Progenitor cell of endocrine pancreas (in vitro differentiated cells): ENCODE measurements at regions not wholly inside any gene's neighbourhood (a gene's known extent, or its start where the extent isn't known, plus 50 kb on each side); places are given as distances from the start of the nearest gene placed in this dataset.

Experiments
- DNase-seq: peaks from one replicate; pipeline ENCODE4 v3.0.0; 2021; ENCODE audit warnings: low spot score; ENCODE audit not compliant: unreplicated experiment
- H3K27ac Mint-ChIP-seq: 2 replicates; pipeline ENCODE4 v1.8.0; 2021; ENCODE audit warnings: mild to moderate bottlenecking, moderate library complexity, mixed read lengths
- H3K27me3 Mint-ChIP-seq: 2 replicates; pipeline ENCODE4 v1.8.0; 2021; ENCODE audit warnings: mixed read lengths
- H3K36me3 Mint-ChIP-seq: 2 replicates; pipeline ENCODE4 v1.8.0; 2022; ENCODE audit warnings: mixed read lengths; ENCODE audit not compliant: insufficient read depth
- H3K4me1 Mint-ChIP-seq: 2 replicates; pipeline ENCODE4 v1.8.0; 2021; ENCODE audit warnings: low read depth, mixed read lengths
- H3K4me3 Mint-ChIP-seq: 2 replicates; pipeline ENCODE4 v1.8.0; 2021; ENCODE audit warnings: low read depth, mild to moderate bottlenecking, moderate library complexity, mixed read lengths
- H3K9me3 Mint-ChIP-seq: 2 replicates; pipeline ENCODE4 v1.8.0; 2021; ENCODE audit warnings: low read depth, mixed read lengths
- TF ChIP-seq, protein P1 (sequence below): fragments of 200-600 bp; sonication (generic); IDR thresholded peaks from one replicate; pipeline ENCODE4 v1.5.0; 2021; ENCODE audit warnings: antibody characterized with exemption, mild to moderate bottlenecking; ENCODE audit not compliant: unreplicated experiment

DNA sequence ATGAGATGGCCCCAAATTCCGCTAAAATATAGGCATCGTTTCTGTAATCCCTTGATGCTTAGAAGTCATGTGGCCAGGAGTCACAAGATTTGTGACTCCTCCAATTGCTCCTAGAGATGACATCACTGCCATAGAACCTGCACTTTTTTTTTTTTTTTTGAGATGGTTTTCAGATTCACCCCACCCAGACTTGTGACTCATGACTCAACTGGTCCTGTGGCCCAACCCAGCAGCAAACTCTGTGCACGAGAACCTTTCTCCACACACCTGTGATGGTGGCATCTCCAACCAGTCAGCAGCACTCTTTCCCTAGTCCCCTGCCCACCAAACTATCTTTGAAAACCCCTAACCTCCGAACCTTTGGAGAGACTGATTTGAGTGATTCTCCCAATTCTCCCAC is 414.0 kb downstream of the MED10 start:
- peaks cover 4% of the 10 kb centered on the region for H3K27me3 Mint-ChIP-seq

DNA sequence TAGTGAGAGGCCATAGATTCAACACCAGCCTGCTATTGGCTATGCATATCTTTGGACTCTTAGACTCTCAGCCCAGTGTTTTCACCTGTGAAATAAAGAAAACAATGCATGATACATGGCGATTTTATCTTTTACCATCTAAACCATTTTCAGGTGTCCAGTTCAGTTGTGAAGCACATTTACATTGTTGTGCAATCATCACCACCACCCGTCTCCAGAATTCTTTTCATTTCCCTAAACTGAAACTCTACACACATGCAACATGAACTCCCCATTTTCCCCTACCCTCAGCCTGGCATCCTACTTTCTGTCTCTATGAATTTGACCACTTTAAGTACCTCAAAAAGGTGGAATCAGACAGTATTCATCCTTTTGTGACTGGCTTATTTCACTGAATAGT is 420.6 kb downstream of the MED10 start:
- H3K9me3 Mint-ChIP-seq, result peaks cover 13% of the 10 kb centered on the region
- DNase-seq, result no peak

More for the DNA sequence above, 414.0 kb downstream of the MED10 start:
- Mint-ChIP-seq H3K4me3 (no peak overlapping the region), H3K36me3 (no peaks in the 10 kb centered on the region), H3K9me3 (peaks cover 12% of the 10 kb centered on the region), H3K4me1 (no peaks in the 10 kb centered on the region), H3K27ac (no peak overlapping the region)
- no peak for DNase-seq
- TF ChIP-seq, protein P1, sequence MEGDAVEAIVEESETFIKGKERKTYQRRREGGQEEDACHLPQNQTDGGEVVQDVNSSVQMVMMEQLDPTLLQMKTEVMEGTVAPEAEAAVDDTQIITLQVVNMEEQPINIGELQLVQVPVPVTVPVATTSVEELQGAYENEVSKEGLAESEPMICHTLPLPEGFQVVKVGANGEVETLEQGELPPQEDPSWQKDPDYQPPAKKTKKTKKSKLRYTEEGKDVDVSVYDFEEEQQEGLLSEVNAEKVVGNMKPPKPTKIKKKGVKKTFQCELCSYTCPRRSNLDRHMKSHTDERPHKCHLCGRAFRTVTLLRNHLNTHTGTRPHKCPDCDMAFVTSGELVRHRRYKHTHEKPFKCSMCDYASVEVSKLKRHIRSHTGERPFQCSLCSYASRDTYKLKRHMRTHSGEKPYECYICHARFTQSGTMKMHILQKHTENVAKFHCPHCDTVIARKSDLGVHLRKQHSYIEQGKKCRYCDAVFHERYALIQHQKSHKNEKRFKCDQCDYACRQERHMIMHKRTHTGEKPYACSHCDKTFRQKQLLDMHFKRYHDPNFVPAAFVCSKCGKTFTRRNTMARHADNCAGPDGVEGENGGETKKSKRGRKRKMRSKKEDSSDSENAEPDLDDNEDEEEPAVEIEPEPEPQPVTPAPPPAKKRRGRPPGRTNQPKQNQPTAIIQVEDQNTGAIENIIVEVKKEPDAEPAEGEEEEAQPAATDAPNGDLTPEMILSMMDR, result no peak

DNA sequence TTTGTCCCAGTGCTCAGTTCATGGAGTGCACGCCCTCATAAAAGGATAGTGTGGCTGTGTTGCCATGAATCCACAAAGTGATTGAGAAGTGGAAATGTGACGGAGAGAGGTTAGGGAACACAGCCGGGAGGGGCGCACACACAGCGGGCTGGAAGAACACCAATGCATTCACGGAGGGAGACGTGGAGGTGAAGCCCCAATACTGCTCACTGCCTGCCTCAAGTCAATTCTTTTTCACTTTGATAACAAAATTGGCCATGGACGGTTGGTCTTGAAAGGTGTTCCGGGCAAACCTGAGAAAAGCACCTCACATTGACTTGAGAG is 424.1 kb downstream of the MED10 start:
- peaks cover 10% of the 10 kb centered on the region for H3K9me3 Mint-ChIP-seq
- TF ChIP-seq, protein P1, result no peak
- no peaks in the 10 kb centered on the region for H3K4me1 Mint-ChIP-seq
- peaks cover 52% of the 10 kb centered on the region for H3K27me3 Mint-ChIP-seq
- H3K36me3 Mint-ChIP-seq, result no peaks in the 10 kb centered on the region
- H3K27ac Mint-ChIP-seq, result no peak overlapping the region
- no peak overlapping the region for H3K4me3 Mint-ChIP-seq
- DNase-seq, result no peak

More for the DNA sequence above, 420.6 kb downstream of the MED10 start:
- Mint-ChIP-seq H3K36me3 (no peaks in the 10 kb centered on the region), H3K4me3 (no peak overlapping the region), H3K27me3 (peaks cover 40% of the 10 kb centered on the region), H3K4me1 (no peaks in the 10 kb centered on the region), H3K27ac (no peak overlapping the region)
- TF ChIP-seq, protein P1, result no peak

DNA sequence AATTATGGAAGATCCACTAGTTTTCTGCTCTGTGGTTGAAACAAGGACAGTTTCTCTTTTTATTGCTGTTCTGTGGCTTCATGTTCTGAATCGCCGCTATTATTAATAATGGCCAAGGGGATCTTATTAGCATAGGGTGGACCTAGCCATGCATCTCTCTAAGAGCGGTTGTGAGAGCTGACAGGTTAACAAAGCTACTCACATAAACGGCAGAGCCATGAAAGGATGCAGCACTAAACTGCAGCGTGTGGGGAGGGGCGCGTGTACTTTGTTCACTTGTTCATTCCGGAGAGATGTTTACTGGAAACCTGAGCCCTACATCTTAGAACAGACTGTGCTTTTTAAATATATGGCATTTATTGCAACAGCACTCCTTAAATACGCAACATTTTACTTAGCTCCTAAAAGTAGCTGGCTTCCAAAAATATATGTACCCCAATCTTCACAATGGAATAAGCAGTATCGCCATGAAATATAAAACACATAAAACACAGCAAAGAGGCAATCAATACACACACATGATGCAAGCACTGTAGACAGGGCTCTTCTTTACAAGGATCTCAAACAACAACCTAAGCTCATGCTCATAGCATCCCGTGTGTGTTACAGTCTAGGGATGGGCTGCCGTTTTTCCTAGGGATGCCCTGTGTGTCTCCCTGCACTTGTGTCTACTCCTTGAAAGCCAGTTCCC is 424.6 kb downstream of the MED10 start:
- Mint-ChIP-seq H3K27me3 (peaks cover 52% of the 10 kb centered on the region), H3K4me3 (no peak overlapping the region), H3K27ac (no peak overlapping the region), H3K4me1 (no peaks in the 10 kb centered on the region), H3K36me3 (no peaks in the 10 kb centered on the region), H3K9me3 (peaks cover 7% of the 10 kb centered on the region)
- TF ChIP-seq, protein P1, result no peak
- no peak for DNase-seq

DNA sequence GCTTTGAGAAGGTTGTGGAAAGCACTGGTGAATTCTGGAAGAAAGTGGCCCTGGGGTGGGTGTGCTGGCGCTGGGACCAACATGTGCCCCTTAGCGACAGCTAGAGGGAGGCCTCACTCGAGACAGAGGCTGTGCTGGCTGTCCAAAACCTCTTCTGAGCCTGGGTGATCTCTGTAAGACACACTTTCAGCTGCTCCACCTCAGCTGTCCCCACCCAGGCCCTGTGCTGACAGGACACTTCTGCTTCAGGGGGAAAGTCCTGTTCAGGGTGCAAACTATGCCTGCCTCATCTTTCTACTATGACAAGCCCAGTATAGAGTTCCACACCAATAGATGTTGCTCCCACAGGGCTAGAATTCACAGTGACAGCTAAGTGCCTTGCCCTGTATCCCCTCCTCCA is 426.4 kb downstream of the MED10 start:
- Mint-ChIP-seq H3K9me3 (peaks cover 12% of the 10 kb centered on the region), H3K4me3 (no peak overlapping the region), H3K27me3 (peaks cover 55% of the 10 kb centered on the region)

More for the DNA sequence above, 426.4 kb downstream of the MED10 start:
- Mint-ChIP-seq H3K27ac (no peak overlapping the region), H3K4me1 (no peaks in the 10 kb centered on the region), H3K36me3 (no peaks in the 10 kb centered on the region)
- TF ChIP-seq, protein P1, result no peak
- DNase-seq, result no peak
